HepG2 (cell line): ENCODE measurements at regions not wholly inside any gene's neighbourhood (a gene's known extent, or its start where the extent isn't known, plus 50 kb on each side); places are given as distances from the start of the nearest gene placed in this dataset.

Experiments used
- CEBPB ChIP-seq: IDR thresholded peaks from 2 replicates; pipeline ENCODE4 v1.6.1; 2011; ENCODE audit warnings: low read depth, low read length, improper control_type of control experiment, borderline replicate concordance
- NFE2 ChIP-seq: sonication (generic); formaldehyde crosslinking; IDR thresholded peaks from 2 replicates; pipeline ENCODE4 v1.4.0; 2020; ENCODE audit warnings: missing genetic modification reagents
- THAP8 ChIP-seq: sonication (generic); formaldehyde crosslinking; IDR thresholded peaks from 2 replicates; pipeline ENCODE4 v1.5.1; 2020; ENCODE audit warnings: missing genetic modification reagents, mild to moderate bottlenecking, borderline replicate concordance
- ZNF609 ChIP-seq: sonication (generic); formaldehyde crosslinking; IDR thresholded peaks from 2 replicates; pipeline ENCODE4 v1.4.0; 2020; ENCODE audit warnings: mild to moderate bottlenecking, missing genetic modification reagents, borderline replicate concordance
- ZNF792 ChIP-seq: IDR thresholded peaks from 2 replicates; pipeline ENCODE4 v1.6.1; 2016
- TF ChIP-seq, protein P1 (sequence below): IDR thresholded peaks from 2 replicates; pipeline ENCODE4 v1.6.1; 2016; ENCODE audit warnings: control low read depth
- TF ChIP-seq, protein P2 (sequence below): sonication (generic); formaldehyde crosslinking; IDR thresholded peaks from 2 replicates; pipeline ENCODE4 v1.5.0; 2020; ENCODE audit warnings: mild to moderate bottlenecking, missing genetic modification reagents, borderline replicate concordance

GRCh38 chr4:110778521-110778920 lies 155.6 kb upstream of the PITX2 start:
- TF ChIP-seq, protein P1, sequence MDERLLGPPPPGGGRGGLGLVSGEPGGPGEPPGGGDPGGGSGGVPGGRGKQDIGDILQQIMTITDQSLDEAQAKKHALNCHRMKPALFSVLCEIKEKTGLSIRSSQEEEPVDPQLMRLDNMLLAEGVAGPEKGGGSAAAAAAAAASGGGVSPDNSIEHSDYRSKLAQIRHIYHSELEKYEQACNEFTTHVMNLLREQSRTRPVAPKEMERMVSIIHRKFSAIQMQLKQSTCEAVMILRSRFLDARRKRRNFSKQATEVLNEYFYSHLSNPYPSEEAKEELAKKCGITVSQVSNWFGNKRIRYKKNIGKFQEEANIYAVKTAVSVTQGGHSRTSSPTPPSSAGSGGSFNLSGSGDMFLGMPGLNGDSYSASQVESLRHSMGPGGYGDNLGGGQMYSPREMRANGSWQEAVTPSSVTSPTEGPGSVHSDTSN: no peak
- TF ChIP-seq ZNF792 (no peak), CEBPB (no peak), NFE2 (CRISPR knock-in tag) (no peak), ZNF609 (CRISPR knock-in tag) (no peak), THAP8 (CRISPR knock-in tag) (no peak)
- TF ChIP-seq, protein P2, sequence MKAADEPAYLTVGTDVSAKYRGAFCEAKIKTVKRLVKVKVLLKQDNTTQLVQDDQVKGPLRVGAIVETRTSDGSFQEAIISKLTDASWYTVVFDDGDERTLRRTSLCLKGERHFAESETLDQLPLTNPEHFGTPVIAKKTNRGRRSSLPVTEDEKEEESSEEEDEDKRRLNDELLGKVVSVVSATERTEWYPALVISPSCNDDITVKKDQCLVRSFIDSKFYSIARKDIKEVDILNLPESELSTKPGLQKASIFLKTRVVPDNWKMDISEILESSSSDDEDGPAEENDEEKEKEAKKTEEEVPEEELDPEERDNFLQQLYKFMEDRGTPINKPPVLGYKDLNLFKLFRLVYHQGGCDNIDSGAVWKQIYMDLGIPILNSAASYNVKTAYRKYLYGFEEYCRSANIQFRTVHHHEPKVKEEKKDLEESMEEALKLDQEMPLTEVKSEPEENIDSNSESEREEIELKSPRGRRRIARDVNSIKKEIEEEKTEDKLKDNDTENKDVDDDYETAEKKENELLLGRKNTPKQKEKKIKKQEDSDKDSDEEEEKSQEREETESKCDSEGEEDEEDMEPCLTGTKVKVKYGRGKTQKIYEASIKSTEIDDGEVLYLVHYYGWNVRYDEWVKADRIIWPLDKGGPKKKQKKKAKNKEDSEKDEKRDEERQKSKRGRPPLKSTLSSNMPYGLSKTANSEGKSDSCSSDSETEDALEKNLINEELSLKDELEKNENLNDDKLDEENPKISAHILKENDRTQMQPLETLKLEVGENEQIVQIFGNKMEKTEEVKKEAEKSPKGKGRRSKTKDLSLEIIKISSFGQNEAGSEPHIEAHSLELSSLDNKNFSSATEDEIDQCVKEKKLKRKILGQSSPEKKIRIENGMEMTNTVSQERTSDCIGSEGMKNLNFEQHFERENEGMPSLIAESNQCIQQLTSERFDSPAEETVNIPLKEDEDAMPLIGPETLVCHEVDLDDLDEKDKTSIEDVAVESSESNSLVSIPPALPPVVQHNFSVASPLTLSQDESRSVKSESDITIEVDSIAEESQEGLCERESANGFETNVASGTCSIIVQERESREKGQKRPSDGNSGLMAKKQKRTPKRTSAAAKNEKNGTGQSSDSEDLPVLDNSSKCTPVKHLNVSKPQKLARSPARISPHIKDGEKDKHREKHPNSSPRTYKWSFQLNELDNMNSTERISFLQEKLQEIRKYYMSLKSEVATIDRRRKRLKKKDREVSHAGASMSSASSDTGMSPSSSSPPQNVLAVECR (CRISPR knock-in tag): no peak
